OCI-LY3 (cell line): ENCODE measurements at regions not wholly inside any gene's neighbourhood (a gene's known extent, or its start where the extent isn't known, plus 50 kb on each side); places are given as distances from the start of the nearest gene placed in this dataset.

ENCODE experiments used
- H2AFZ ChIP-seq: fragments of 200-600, 300-600 bp; shearing (Covaris generic); 2 replicates; pipeline ENCODE4 v1.6.0; 2014; ENCODE audit warnings: antibody characterized with exemption, low read depth, low read length
- H3K27ac ChIP-seq: fragments of 200-600, 300-600 bp; sonication (generic); 2 replicates; pipeline ENCODE4 v1.5.1; 2014; ENCODE audit warnings: mild to moderate bottlenecking, low read length, moderate library complexity, mixed read lengths
- H3K27me3 ChIP-seq: fragments of 200-600, 300-600 bp; sonication (generic); 2 replicates; pipeline ENCODE4 v1.6.1; 2014; ENCODE audit warnings: low read depth, low read length, mixed read lengths
- H3K36me3 ChIP-seq: fragments of 200-600, 300-600 bp; sonication (generic); replicated peaks from 2 replicates; pipeline ENCODE3; 2014; ENCODE audit warnings: low read depth, low read length, mixed read lengths
- H3K4me1 ChIP-seq: fragments of 300-600, 200-600 bp; sonication (generic); 2 replicates; pipeline ENCODE4 v1.6.1; 2014; ENCODE audit warnings: low read length, mixed read lengths
- H3K4me2 ChIP-seq: fragments of 200-600, 300-600 bp; sonication (generic); 2 replicates; pipeline ENCODE4 v1.6.1; 2014; ENCODE audit warnings: low read length, mixed read lengths
- H3K4me3 ChIP-seq: fragments of 300-600, 200-600 bp; sonication (generic); 2 replicates; pipeline ENCODE4 v1.5.1; 2014; ENCODE audit warnings: antibody characterized with exemption, mild to moderate bottlenecking, low read length, moderate library complexity
- H3K79me2 ChIP-seq: fragments of 300-600, 200-600 bp; shearing (Covaris generic); 2 replicates; pipeline ENCODE4 v1.6.1; 2014; ENCODE audit warnings: mild to moderate bottlenecking, low read length, mixed read lengths
- H3K9ac ChIP-seq: fragments of 300-600, 200-600 bp; shearing (Covaris generic); 2 replicates; pipeline ENCODE4 v1.6.0; 2014; ENCODE audit warnings: mild to moderate bottlenecking, low read length, moderate library complexity
- H3K9me3 ChIP-seq: fragments of 200-600, 300-600 bp; shearing (Covaris generic); 2 replicates; pipeline ENCODE4 v1.6.1; 2014; ENCODE audit warnings: low read length, mixed read lengths; ENCODE audit not compliant: insufficient read depth
- H4K20me1 ChIP-seq: fragments of 200-600, 300-600 bp; sonication (generic); 2 replicates; pipeline ENCODE4 v1.6.1; 2016; ENCODE audit warnings: low read length, mixed read lengths; ENCODE audit not compliant: insufficient read depth
- EZH2phosphoT487 ChIP-seq: fragments of 200-600 bp; shearing (Covaris generic); IDR thresholded peaks from 2 replicates; pipeline ENCODE4 v1.6.1; 2018; ENCODE audit warnings: antibody characterized with exemption, mixed run types, low read depth
- TF ChIP-seq, protein P1 (sequence below): fragments of 200-600, 300-600 bp; sonication (generic); IDR thresholded peaks from 2 replicates; pipeline ENCODE4 v1.5.1; 2014; ENCODE audit warnings: antibody characterized with exemption, low read length, low read depth

DNA sequence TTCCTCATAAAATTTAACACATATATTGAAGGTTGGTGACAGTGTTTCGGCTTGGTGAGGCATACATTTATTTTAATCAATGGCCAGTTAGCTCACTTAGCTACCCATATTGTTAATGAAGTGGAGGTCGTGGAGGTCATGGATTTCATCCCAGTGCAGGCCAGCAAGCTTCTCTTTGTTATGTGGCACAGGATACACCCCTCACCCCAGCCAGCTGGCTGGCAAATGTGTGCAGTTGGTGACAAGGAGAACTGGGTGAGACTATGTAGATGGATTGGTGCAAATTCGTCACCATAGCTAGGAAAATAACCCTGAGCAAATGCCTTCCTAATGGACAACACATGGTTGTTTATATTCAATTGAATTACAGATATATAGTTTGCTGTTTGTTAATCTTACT is 50.5 kb upstream of the FOXP2 start:
- Histone ChIP-seq H3K9ac (no peak overlapping the region), H3K4me3 (no peak overlapping the region), H4K20me1 (no peaks in the 10 kb centered on the region), H3K36me3 (no peaks in the 10 kb centered on the region), H3K9me3 (no peaks in the 10 kb centered on the region; the same call in 1 of the 2 replicates), H3K4me2 (no peak overlapping the region), H3K4me1 (0 out of 2 replicates have a peak, but pooled peaks cover 3% of the 10 kb centered on the region), H2AFZ (no peak overlapping the region), H3K27me3 (no peaks in the 10 kb centered on the region), H3K27ac (no peak overlapping the region), H3K79me2 (no peaks in the 10 kb centered on the region)
- TF ChIP-seq, protein P1, sequence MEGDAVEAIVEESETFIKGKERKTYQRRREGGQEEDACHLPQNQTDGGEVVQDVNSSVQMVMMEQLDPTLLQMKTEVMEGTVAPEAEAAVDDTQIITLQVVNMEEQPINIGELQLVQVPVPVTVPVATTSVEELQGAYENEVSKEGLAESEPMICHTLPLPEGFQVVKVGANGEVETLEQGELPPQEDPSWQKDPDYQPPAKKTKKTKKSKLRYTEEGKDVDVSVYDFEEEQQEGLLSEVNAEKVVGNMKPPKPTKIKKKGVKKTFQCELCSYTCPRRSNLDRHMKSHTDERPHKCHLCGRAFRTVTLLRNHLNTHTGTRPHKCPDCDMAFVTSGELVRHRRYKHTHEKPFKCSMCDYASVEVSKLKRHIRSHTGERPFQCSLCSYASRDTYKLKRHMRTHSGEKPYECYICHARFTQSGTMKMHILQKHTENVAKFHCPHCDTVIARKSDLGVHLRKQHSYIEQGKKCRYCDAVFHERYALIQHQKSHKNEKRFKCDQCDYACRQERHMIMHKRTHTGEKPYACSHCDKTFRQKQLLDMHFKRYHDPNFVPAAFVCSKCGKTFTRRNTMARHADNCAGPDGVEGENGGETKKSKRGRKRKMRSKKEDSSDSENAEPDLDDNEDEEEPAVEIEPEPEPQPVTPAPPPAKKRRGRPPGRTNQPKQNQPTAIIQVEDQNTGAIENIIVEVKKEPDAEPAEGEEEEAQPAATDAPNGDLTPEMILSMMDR = no peak
- no peak for TF ChIP-seq EZH2phosphoT487

DNA sequence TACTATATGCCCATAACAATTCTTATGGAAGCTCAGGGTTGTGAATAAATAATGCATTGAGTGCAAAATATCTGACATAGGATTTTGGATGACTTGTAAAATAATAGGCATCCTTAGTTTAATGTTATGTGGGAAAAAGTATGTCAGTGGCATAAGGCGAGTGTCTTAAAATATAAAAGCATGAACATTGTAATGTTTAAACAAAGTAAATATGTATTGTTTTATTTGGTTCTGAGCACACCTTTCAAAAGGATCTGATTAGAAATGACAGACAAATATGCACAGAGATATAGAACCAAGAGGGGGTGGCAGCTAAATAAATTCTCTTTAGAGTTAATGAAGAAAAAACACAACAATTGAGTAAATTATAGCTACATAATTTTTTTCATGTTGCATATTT is 51.3 kb upstream of the FOXP2 start:
- H3K9ac ChIP-seq = no peak overlapping the region
- H3K27me3 ChIP-seq = no peaks in the 10 kb centered on the region
- H3K36me3 ChIP-seq = no peaks in the 10 kb centered on the region
- H2AFZ ChIP-seq = no peak overlapping the region
- no peak overlapping the region for H3K4me3 ChIP-seq
- no peaks in the 10 kb centered on the region for H3K79me2 ChIP-seq
- no peak overlapping the region for H3K27ac ChIP-seq
- H3K9me3 ChIP-seq = no peaks in the 10 kb centered on the region; the same call in 1 of the 2 replicates
- no peaks in the 10 kb centered on the region for H4K20me1 ChIP-seq
- no peak overlapping the region for H3K4me2 ChIP-seq
- H3K4me1 ChIP-seq = 0 out of 2 replicates have a peak, but pooled peaks cover 3% of the 10 kb centered on the region
- no peak for TF ChIP-seq EZH2phosphoT487
- TF ChIP-seq, protein P1 = no peak

DNA sequence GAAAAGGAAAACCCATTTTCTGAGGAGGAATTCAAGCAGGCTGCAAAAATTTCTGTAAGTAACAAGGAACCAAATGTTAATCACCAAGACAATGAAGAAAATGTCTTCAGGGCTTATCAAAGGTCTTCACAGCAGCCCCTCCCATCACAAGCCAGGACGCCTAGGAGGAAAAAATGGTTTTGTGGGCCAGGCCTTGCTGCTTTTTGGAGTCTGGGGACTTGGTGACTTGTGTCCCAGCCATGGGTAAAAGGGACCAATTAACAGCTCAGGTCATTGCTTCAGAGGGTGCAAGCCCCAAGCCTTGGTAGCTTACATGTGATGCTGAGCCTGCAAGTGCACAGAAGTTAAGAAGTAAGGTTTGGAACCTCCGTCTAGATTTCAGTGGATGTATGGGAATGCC is 55.7 kb upstream of the FOXP2 start:
- TF ChIP-seq, protein P1 = no peak
- TF ChIP-seq EZH2phosphoT487 = no peak
- Histone ChIP-seq H3K9ac (no peak overlapping the region), H3K79me2 (no peaks in the 10 kb centered on the region), H3K4me1 (no peaks in the 10 kb centered on the region), H3K36me3 (no peaks in the 10 kb centered on the region), H3K27me3 (no peaks in the 10 kb centered on the region), H3K9me3 (no peaks in the 10 kb centered on the region; the same call in 1 of the 2 replicates), H4K20me1 (no peaks in the 10 kb centered on the region), H3K4me3 (no peak overlapping the region), H3K4me2 (no peak overlapping the region), H3K27ac (no peak overlapping the region), H2AFZ (no peak overlapping the region)

DNA sequence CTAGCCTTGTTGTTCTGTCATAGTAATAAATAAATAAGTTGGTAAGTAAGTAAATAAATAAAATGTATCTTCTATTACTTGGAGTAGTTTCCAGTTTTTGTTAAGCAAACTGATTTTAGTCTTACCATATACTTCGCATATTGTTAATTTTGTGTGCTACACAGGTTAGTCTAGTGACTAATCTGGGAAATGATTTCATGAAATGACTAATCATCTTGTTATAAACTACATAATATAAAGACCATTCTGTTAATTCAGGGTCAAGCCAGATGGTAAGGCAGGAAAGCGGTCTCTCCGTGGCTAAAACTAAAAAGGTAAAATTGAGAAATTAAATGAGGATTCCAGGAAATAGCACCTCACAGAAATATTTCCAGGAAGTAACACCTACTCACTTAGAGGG is 58.5 kb upstream of the FOXP2 start:
- no peak overlapping the region for H3K9ac ChIP-seq
- no peaks in the 10 kb centered on the region for H3K4me1 ChIP-seq
- no peak overlapping the region for H2AFZ ChIP-seq
- no peaks in the 10 kb centered on the region for H3K36me3 ChIP-seq
- no peaks in the 10 kb centered on the region for H3K27me3 ChIP-seq
- no peak overlapping the region for H3K4me2 ChIP-seq
- no peaks in the 10 kb centered on the region; the same call in 1 of the 2 replicates for H3K9me3 ChIP-seq
- no peak overlapping the region for H3K4me3 ChIP-seq
- TF ChIP-seq, protein P1 = no peak
- no peak for TF ChIP-seq EZH2phosphoT487
- H3K27ac ChIP-seq = no peak overlapping the region
- no peaks in the 10 kb centered on the region for H4K20me1 ChIP-seq
- no peaks in the 10 kb centered on the region for H3K79me2 ChIP-seq
